GM18511 (cell line): ENCODE measurements at regions not wholly inside any gene's neighbourhood (a gene's known extent, or its start where the extent isn't known, plus 50 kb on each side); places are given as distances from the start of the nearest gene placed in this dataset.
A peak's percentile ranks its signal among the peaks of the same experiment; 100 is the strongest.
"Not testable (repeated sequence)": the region's sequence is repeated elsewhere in the genome, so short reads cannot be mapped to it uniquely, and the experiment has no call there.

Experiments
- ATAC-seq: cut with Tn5 transposase; IDR thresholded peaks from one replicate; pipeline ENCODE4 v1.9.1; 2021; ENCODE audit warnings: mild to moderate bottlenecking, moderate library complexity; ENCODE audit not compliant: unreplicated experiment

DNA sequence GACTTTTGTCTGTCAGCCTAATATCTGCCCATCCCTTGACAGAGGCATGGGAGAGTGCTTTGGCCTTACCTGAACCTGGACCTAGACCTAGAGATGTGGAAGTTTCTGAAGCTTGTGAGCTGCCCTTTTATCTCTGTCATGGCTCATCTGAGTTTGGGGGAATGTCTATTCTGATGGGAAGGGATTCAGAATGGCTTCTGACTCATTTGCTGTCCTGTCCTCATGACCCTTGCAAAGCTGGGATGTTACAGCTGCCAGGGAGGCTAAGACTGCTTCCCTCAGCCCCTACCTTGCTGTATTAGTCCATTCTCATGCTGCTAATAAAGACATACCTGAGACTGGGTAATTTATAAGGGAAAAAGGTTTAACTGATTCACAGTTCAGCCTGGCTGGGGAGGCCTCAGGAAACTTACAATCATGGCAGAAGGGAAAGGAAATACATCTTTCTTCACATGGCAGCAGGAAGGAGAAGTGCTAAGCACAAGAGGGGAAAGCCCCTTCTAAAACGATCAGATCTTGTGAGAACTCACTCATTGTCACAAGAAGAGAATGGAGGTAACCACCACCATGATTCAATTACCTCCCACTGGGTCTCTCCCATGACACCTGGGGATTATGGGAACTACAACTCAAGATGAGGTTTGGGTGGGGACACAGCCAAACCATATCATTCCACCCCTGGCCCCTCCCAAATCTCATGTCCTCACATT is 252.2 kb downstream of the ERMARD start:
- no peak for ATAC-seq

DNA sequence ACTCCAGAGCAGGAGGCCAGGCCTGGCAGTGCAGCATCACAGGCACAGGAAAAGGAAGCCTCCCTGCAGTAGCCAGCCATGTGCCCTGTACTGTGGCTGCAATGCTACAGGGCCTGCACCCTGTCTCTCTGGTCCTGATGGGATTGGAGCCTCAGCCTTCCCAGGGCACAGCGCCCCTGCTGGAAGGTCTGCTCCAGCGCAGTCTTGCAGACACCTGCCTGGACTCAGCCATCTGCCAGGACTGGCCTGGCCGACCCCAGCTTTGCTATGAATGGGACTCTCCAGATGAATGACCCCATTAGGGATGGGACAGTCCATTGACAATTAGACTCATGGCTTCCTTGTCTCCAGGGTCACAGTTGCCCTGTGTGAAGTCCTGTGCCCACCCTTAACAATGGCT is 251.6 kb downstream of the ERMARD start:
- no peak for ATAC-seq

- not testable (repeated sequence) for ATAC-seq
Observed at GRCh38 chr6:170001782-170002181, 250.4 kb downstream of the ERMARD start.

DNA sequence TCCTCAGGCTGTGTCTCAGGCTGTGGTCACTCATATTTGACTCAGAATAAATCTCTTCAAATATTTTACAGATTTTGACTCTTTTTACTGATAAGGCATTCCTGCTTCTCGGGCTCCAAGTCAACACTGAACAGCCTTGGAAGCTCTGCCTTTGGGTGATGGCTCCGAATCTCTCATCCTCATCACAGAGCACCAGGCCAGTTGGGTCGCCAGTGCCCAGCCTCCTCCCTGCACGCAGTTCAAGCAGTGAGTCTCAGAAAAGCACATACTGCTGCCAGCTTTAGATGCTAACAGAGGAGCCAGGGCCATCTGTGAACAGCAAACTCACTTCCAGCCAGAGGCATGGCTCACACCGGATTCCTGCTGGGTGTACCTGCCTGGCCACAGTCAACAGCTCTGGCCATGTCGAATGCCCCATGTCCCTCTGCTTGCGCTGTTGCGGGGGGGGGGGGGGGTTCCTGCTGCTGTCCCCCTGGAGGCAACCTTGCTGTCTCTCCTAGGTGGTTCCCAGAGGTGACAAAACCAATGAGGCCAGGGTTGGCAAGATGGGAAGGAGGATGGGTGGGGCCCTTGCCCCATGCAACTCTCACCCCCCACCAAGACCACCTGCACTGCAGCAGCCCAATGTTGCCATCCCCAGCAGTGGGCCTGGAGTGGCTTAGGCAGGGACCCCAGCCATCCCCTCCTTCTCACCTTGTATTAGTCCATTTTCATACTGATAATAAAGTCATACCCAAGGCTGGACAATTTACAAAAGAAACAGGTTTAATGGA is 248.8 kb downstream of the ERMARD start:
- no peak for ATAC-seq

- no peak for ATAC-seq
Observed at GRCh38 chr6:169999367-169999766, 247.9 kb downstream of the ERMARD start.

- no peak for ATAC-seq
Observed at GRCh38 chr6:169998457-169998856, 247.0 kb downstream of the ERMARD start.

GRCh38 chr6:169997930-169998218 is 246.5 kb downstream of the ERMARD start:
- no peak for ATAC-seq

- no peak for ATAC-seq
Observed at GRCh38 chr6:169997187-169997929, 245.9 kb downstream of the ERMARD start.

DNA sequence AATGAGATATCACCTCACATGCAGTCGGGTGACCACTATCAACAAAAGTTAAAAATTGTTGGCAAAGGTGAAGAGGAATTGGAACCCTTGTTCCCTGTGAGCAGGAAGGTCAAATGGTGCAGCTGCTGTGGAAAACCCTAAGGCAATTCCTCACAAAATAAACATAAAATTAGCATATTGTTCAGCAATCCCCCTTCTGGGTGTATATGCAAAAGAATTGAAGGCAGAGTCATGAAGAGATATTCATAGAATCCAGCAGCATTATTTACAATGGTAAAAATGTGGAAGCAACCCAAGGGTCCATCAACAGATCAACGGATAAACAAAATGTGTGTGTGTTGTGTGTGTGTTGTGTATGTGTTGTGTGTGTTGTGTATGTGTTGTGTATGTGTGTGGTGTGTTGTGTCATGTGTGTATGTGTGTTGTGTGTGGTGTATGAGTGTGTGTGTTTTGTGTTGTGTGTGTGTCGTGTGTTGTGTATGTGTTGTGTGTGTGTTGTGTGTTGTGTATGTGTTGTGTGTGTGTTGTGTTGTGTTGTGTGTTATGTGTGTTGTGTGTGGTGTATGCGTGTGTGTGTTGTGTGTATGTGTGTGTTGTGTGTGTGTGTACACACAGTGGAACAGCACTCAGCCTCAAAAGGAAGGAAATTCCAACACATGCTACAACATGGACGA is 245.1 kb downstream of the ERMARD start:
- no peak for ATAC-seq

GRCh38 chr6:169994739-169995138 is 243.3 kb downstream of the ERMARD start:
- ATAC-seq, result no peak

DNA sequence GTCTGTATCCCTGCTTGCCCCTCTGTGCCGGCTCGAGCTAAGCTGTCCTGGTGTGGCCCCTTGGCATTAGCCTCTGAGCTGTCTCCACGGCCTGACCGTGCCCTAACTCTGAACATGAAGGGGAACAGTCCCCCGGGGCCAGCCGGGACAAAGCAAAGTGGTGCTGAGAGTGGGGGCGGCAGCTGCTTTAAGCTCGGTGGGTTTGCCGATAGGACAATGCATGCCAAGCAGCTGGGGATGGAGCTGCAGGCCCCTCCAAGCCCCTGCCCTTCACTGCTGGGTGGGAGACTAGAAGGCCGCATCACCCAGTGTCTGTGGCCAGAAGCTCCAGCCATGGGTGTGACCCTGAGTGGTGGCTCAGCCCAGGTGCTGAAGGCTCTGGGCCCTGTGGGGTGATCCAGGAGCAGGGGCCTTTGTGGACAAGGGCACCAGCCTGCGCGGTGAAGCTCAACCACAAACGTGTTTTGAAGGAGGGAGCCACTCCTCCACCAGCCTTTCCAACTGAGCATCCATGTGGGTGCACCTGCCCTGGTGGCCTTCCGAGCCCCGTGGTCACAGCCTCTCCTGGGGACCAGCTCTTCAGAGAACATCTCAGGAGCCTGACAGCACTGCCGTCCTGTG is 242.5 kb downstream of the ERMARD start:
- ATAC-seq, result no peak

GRCh38 chr6:169991913-169992312 is 240.5 kb downstream of the ERMARD start:
- no peak for ATAC-seq

DNA sequence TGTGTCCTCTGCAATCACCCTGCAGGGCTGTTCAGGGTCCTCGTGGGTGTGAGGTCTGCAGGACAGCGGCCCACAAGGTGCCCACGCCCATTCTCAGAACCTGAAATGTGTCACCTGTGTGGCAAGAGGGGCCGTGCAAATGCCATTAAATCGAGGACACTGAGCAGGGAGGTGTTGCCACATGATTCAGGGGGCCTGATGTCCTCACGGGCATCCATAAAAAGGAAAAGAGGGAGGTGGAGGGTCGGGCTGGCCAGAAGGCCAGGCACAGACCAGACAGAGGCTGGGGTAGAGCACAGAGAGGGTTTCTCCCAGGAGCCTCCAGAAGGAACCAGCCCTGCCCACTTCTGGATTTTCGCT is 239.6 kb downstream of the ERMARD start:
- no peak for ATAC-seq

GRCh38 chr6:169990095-169991030 is 238.9 kb downstream of the ERMARD start:
- peak; percentile 86 for ATAC-seq

DNA sequence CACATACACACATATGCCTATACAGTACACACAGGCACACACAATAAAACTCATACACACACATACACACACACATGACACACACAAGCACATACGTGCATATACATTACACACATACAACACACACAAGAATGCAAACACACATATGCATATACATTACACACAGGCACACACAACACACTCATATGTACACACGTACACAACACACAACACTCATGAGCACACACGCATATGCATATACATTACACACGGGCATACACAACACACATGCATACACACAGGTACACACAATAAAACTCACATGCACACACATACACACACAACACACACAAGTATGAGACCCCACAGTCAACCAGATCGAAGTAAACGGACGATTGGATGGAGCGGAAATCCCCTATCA is 238.2 kb downstream of the ERMARD start:
- ATAC-seq, result no peak

DNA sequence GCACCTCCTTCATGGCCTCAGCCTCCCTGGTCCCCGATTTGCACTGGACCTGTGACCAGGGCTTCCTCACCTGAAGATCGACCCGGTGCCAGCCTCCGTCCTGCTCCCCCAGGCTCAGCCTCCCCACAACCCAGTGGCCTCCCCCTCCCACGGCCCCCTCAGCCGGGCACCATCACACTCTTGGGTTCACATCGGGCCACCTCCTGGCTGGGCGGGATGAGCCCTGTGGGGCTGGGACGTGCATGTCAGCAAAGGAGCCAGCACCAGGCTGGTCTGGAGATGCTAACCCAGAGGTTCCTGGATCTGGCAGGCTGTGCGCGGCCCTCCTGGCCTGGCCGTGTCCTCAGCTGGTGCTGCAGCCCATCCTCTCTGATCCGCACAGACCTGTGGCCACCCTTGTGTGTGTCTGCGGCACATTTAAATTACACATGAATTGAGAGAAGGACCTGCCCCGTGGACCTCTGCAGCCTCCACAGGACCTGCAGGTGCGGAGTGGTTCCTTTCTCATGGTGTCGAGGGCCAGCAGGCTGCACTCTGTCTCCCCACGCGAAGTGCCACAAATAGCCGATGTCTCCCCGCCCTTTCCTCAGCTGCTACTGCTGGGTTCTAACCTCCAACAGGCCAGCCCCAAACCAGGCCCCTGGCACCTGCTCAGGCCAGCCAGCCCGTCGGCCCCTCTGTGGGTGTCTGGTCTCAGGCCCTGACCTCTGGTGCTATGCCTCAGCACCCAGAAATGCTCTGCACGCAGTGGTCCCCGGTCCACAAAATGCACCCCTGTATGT is 237.5 kb downstream of the ERMARD start:
- no peak for ATAC-seq

DNA sequence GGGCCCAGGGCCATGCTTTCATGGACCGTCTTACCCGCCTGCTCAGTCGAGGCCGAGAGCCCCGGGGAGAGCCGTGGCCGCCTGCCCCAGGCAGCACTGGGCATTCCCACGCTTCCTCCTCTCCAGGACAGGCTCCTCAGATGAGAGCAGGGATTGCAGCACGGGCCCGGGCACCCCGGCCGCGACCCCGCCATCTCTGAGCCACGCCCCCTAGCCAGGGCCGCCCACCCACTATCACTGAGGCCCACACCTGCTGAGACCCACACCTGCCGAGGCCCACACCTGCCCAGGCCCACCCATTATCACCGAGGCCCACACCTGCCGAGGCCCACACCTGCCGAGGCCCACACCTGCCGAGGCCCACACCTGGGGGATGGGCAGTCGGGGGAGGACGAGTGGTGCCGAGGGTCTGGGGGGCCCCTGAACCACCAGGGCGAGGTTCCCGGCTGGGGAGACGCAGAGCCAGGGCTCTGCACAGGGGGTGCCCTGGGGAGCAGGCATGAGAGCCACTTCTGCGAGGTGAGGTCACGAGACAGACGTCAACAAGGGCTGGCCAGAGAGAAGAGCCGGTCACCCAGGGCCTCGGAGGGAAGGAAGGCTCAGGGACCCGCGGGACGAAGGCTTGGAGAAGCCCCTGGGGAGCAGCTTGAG is 235.6 kb downstream of the ERMARD start:
- no peak for ATAC-seq

- no peak for ATAC-seq
Observed at GRCh38 chr6:169986171-169986847, 234.9 kb downstream of the ERMARD start.
